Neural cell (in vitro differentiated cells): ENCODE measurements at regions not wholly inside any gene's neighbourhood (a gene's known extent, or its start where the extent isn't known, plus 50 kb on each side); places are given as distances from the start of the nearest gene placed in this dataset.
"Not testable (repeated sequence)": the region's sequence is repeated elsewhere in the genome, so short reads cannot be mapped to it uniquely, and the experiment has no call there.

Source experiments
- H2AFZ ChIP-seq: fragments of 200-600, 300-800 bp; sonication (generic), shearing (Covaris generic); 2 replicates; pipeline ENCODE4 v1.6.0; 2014; ENCODE audit warnings: low read depth, mild to moderate bottlenecking, antibody characterized with exemption, low read length, moderate library complexity
- H3F3A ChIP-seq: fragments of 200-600 bp; shearing (Covaris generic); 2 replicates; pipeline ENCODE4 v1.6.1; 2016; ENCODE audit warnings: mild to moderate bottlenecking, moderate library complexity, mixed read lengths, antibody characterized with exemption, low read length; ENCODE audit not compliant: insufficient read depth, poor library complexity, severe bottlenecking
- H3K27ac ChIP-seq: fragments of 200-600, 300-800 bp; sonication (generic), shearing (Covaris generic); 2 replicates; pipeline ENCODE4 v1.5.1; 2014; ENCODE audit warnings: mild to moderate bottlenecking, low read length, moderate library complexity
- H3K27me3 ChIP-seq: fragments of 300-800, 200-600 bp; sonication (generic), shearing (Covaris generic); 2 replicates; pipeline ENCODE4 v1.6.0; 2014; ENCODE audit warnings: mild to moderate bottlenecking, low read depth, low read length, moderate library complexity; ENCODE audit not compliant: insufficient read depth
- H3K36me3 ChIP-seq: fragments of 300-800, 200-600 bp; sonication (generic), shearing (Covaris generic); 2 replicates; pipeline ENCODE4 v1.5.1; 2014; ENCODE audit warnings: mild to moderate bottlenecking, antibody characterized with exemption, low read length, moderate library complexity; ENCODE audit not compliant: insufficient read depth
- H3K4me2 ChIP-seq: fragments of 300-800, 200-600 bp; sonication (generic), shearing (Covaris generic); 2 replicates; pipeline ENCODE4 v1.6.0; 2014; ENCODE audit warnings: mild to moderate bottlenecking, low read length
- H3K4me3 ChIP-seq: fragments of 300-800, 200-600 bp; sonication (generic), shearing (Covaris generic); 2 replicates; pipeline ENCODE4 v1.5.1; 2014; ENCODE audit warnings: mild to moderate bottlenecking, low read length, moderate library complexity
- H3K79me2 ChIP-seq: fragments of 200-600 bp; shearing (Covaris generic); replicated peaks from 2 replicates; pipeline ENCODE4 v1.6.0; 2014; ENCODE audit warnings: mild to moderate bottlenecking, low read length, moderate library complexity; ENCODE audit not compliant: insufficient read depth
- H3K9ac ChIP-seq: fragments of 300-800, 200-600 bp; sonication (generic), shearing (Covaris generic); 2 replicates; pipeline ENCODE4 v1.6.1; 2016; ENCODE audit warnings: mild to moderate bottlenecking, low read length, mixed read lengths
- H3K9me2 ChIP-seq: fragments of 200-600 bp; shearing (Covaris generic); 2 replicates; pipeline ENCODE4 v1.6.1; 2016; ENCODE audit warnings: mild to moderate bottlenecking, low read length, mixed read lengths; ENCODE audit not compliant: insufficient read depth
- H3K9me3 ChIP-seq: fragments of 200-600, 300-800 bp; sonication (generic), shearing (Covaris generic); 2 replicates; pipeline ENCODE4 v1.6.1; 2016; ENCODE audit warnings: mild to moderate bottlenecking, mixed run types, low read length, moderate library complexity, mixed read lengths
- H4K20me1 ChIP-seq: fragments of 200-600 bp; shearing (Covaris generic); 2 replicates; pipeline ENCODE4 v1.6.1; 2016; ENCODE audit warnings: mild to moderate bottlenecking, mixed run types; ENCODE audit not compliant: insufficient read depth
- EP300 ChIP-seq: fragments of 450-650 bp; conservative IDR thresholded peaks from 2 replicates; pipeline ENCODE4 v1.6.1; 2014; ENCODE audit warnings: antibody characterized with exemption, mild to moderate bottlenecking, moderate library complexity; ENCODE audit not compliant: poor library complexity, severe bottlenecking
- EZH2 ChIP-seq: fragments of 200-600, 300-800 bp; shearing (Covaris generic), sonication (generic); IDR thresholded peaks from 2 replicates; pipeline ENCODE4 v1.6.1; 2014; ENCODE audit warnings: antibody characterized with exemption, low read length, borderline replicate concordance, mild to moderate bottlenecking; ENCODE audit not compliant: insufficient read depth, poor library complexity, severe bottlenecking
- MXI1 ChIP-seq: fragments of 450-650 bp; conservative IDR thresholded peaks from 2 replicates; pipeline ENCODE4 v1.6.1; 2014; ENCODE audit warnings: antibody characterized with exemption, mild to moderate bottlenecking; ENCODE audit not compliant: poor library complexity, severe bottlenecking
- POLR2AphosphoS5 ChIP-seq: IDR thresholded peaks from 2 replicates; pipeline ENCODE4 v1.6.1; 2012
- RAD21 ChIP-seq: fragments of 450-650 bp; conservative IDR thresholded peaks from 2 replicates; pipeline ENCODE4 v1.6.1; 2014; ENCODE audit warnings: antibody characterized with exemption, mild to moderate bottlenecking, moderate library complexity
- SMC3 ChIP-seq: fragments of 450-650 bp; conservative IDR thresholded peaks from 2 replicates; pipeline ENCODE4 v1.6.1; 2014; ENCODE audit warnings: antibody characterized with exemption, mild to moderate bottlenecking, moderate library complexity; ENCODE audit not compliant: poor library complexity
- TAF1 ChIP-seq: IDR thresholded peaks from 2 replicates; pipeline ENCODE4 v1.6.1; 2012; ENCODE audit warnings: low read depth
- TF ChIP-seq, protein P1 (sequence below): fragments of 450-650 bp; IDR thresholded peaks from 2 replicates; pipeline ENCODE4 v1.5.1; 2014; ENCODE audit warnings: antibody characterized with exemption, mild to moderate bottlenecking, moderate library complexity; ENCODE audit not compliant: poor library complexity, severe bottlenecking
- TF ChIP-seq, protein P2 (sequence below): IDR thresholded peaks from 2 replicates; pipeline ENCODE4 v1.6.1; 2012; ENCODE audit warnings: borderline replicate concordance

- Histone ChIP-seq H4K20me1 (no peaks in the 10 kb centered on the region), H3K27ac (no peak overlapping the region), H3K9me3 (no peaks in the 10 kb centered on the region), H3K36me3 (no peaks in the 10 kb centered on the region), H3K9me2 (no peaks in the 10 kb centered on the region), H2AFZ (no peak overlapping the region), H3K9ac (no peak overlapping the region), H3K4me2 (no peak overlapping the region), H3K27me3 (no peaks in the 10 kb centered on the region), H3K79me2 (no peaks in the 10 kb centered on the region), H3K4me3 (no peak overlapping the region), H3F3A (no peaks in the 10 kb centered on the region)
- TF ChIP-seq EZH2 = no peak
- TF ChIP-seq, protein P1, sequence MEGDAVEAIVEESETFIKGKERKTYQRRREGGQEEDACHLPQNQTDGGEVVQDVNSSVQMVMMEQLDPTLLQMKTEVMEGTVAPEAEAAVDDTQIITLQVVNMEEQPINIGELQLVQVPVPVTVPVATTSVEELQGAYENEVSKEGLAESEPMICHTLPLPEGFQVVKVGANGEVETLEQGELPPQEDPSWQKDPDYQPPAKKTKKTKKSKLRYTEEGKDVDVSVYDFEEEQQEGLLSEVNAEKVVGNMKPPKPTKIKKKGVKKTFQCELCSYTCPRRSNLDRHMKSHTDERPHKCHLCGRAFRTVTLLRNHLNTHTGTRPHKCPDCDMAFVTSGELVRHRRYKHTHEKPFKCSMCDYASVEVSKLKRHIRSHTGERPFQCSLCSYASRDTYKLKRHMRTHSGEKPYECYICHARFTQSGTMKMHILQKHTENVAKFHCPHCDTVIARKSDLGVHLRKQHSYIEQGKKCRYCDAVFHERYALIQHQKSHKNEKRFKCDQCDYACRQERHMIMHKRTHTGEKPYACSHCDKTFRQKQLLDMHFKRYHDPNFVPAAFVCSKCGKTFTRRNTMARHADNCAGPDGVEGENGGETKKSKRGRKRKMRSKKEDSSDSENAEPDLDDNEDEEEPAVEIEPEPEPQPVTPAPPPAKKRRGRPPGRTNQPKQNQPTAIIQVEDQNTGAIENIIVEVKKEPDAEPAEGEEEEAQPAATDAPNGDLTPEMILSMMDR = no peak
- TF ChIP-seq POLR2AphosphoS5 = no peak
- TF ChIP-seq EP300 = no peak
- no peak for TF ChIP-seq RAD21
- TF ChIP-seq TAF1 = no peak
- TF ChIP-seq SMC3 = no peak
- TF ChIP-seq, protein P2, sequence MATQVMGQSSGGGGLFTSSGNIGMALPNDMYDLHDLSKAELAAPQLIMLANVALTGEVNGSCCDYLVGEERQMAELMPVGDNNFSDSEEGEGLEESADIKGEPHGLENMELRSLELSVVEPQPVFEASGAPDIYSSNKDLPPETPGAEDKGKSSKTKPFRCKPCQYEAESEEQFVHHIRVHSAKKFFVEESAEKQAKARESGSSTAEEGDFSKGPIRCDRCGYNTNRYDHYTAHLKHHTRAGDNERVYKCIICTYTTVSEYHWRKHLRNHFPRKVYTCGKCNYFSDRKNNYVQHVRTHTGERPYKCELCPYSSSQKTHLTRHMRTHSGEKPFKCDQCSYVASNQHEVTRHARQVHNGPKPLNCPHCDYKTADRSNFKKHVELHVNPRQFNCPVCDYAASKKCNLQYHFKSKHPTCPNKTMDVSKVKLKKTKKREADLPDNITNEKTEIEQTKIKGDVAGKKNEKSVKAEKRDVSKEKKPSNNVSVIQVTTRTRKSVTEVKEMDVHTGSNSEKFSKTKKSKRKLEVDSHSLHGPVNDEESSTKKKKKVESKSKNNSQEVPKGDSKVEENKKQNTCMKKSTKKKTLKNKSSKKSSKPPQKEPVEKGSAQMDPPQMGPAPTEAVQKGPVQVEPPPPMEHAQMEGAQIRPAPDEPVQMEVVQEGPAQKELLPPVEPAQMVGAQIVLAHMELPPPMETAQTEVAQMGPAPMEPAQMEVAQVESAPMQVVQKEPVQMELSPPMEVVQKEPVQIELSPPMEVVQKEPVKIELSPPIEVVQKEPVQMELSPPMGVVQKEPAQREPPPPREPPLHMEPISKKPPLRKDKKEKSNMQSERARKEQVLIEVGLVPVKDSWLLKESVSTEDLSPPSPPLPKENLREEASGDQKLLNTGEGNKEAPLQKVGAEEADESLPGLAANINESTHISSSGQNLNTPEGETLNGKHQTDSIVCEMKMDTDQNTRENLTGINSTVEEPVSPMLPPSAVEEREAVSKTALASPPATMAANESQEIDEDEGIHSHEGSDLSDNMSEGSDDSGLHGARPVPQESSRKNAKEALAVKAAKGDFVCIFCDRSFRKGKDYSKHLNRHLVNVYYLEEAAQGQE = no peak
- no peak for TF ChIP-seq MXI1
These were observed 53.4 kb upstream of the SNAPC3 start for GRCh38 chr9:15369238-15369637.

- not testable (repeated sequence) for H3K36me3 ChIP-seq, H4K20me1 ChIP-seq
These were observed 57.6 kb upstream of the SNAPC3 start for GRCh38 chr9:15364975-15365553.

DNA sequence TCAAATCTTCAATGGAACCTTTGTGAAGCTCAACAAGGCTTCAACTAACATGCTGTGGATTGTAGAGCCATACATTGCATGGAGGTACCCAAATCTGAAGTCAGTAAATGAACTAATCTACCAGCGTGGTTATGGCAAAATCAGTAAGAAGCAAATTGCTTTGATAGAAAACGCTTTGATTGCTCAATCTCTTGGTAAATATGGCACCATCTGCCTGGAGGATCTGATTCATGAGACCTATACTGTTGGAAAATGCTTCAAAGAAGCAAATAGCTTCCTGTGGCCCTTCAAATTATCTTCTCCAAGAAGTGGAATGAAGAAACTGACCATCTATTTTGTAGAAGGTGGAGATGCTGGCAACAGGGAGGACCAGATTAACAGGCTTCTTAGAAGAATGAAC, 54.7 kb upstream of the TTC39B start:
- TF ChIP-seq, protein P2 = no peak
- TF ChIP-seq MXI1 = no peak
- TF ChIP-seq, protein P1 = no peak
- no peak for TF ChIP-seq EZH2
- no peak for TF ChIP-seq RAD21
- no peak for TF ChIP-seq POLR2AphosphoS5
- no peak for TF ChIP-seq TAF1
- no peak for TF ChIP-seq EP300
- no peak for TF ChIP-seq SMC3
- H3K79me2 ChIP-seq = no peaks in the 10 kb centered on the region
- H3F3A ChIP-seq = no peaks in the 10 kb centered on the region
- no peaks in the 10 kb centered on the region for H3K36me3 ChIP-seq
- H3K27me3 ChIP-seq = no peaks in the 10 kb centered on the region
- H3K4me3 ChIP-seq = no peak overlapping the region
- no peaks in the 10 kb centered on the region for H3K9me3 ChIP-seq
- H3K9me2 ChIP-seq = no peaks in the 10 kb centered on the region
- H3K27ac ChIP-seq = no peak overlapping the region
- H4K20me1 ChIP-seq = no peaks in the 10 kb centered on the region
- H3K4me2 ChIP-seq = no peak overlapping the region
- H2AFZ ChIP-seq = no peak overlapping the region
- H3K9ac ChIP-seq = no peak overlapping the region

More at GRCh38 chr9:15364975-15365553, 57.6 kb upstream of the SNAPC3 start:
- H3K79me2 ChIP-seq, H3K9ac ChIP-seq, H3K9me3 ChIP-seq, H3K4me2 ChIP-seq, H3K27me3 ChIP-seq, H3K4me3 ChIP-seq, H3F3A ChIP-seq, H3K9me2 ChIP-seq, H2AFZ ChIP-seq, H3K27ac ChIP-seq: not testable (repeated sequence)
